ENCODE measurements at regions not wholly inside any gene's neighbourhood (a gene's known extent, or its start where the extent isn't known, plus 50 kb on each side); places are given as distances from the start of the nearest gene placed in this dataset.

- H3K27me3 ChIP-seq (ENCODE audit: control insufficient read depth, insufficient read depth, low read length) = no peaks in the 10 kb centered on the region
- no peak overlapping the region for H3K4me3 ChIP-seq (ENCODE audit: low read depth, low read length)
- H3K9me3 ChIP-seq (ENCODE audit: control insufficient read depth, insufficient read depth, low read length) = no peaks in the 10 kb centered on the region
- H3K36me3 ChIP-seq (ENCODE audit: control insufficient read depth, insufficient read depth, low read length) = peaks cover 3% of the 10 kb centered on the region
- H3K9ac ChIP-seq (ENCODE audit: low read depth, low read length) = no peak overlapping the region
- H3K4me1 ChIP-seq (ENCODE audit: control insufficient read depth, insufficient read depth, low read length) = peaks cover 4% of the 10 kb centered on the region
Observed at GRCh38 chr12:111150921-111151840, 217.7 kb downstream of the PHETA1 start.

GRCh38 chr12:111150360-111150759, 218.5 kb downstream of the PHETA1 start:
- Histone ChIP-seq H3K9me3 (ENCODE audit: control insufficient read depth, insufficient read depth, low read length) (no peaks in the 10 kb centered on the region), H3K36me3 (ENCODE audit: control insufficient read depth, insufficient read depth, low read length) (peaks cover 3% of the 10 kb centered on the region), H3K4me3 (ENCODE audit: low read depth, low read length) (no peak overlapping the region)

GRCh38 chr12:111149299-111149698, 219.6 kb downstream of the PHETA1 start:
- Histone ChIP-seq H3K4me3 (ENCODE audit: low read depth, low read length) (no peak overlapping the region), H3K9ac (ENCODE audit: low read depth, low read length) (no peak overlapping the region), H3K36me3 (ENCODE audit: control insufficient read depth, insufficient read depth, low read length) (peaks cover 3% of the 10 kb centered on the region), H3K4me1 (ENCODE audit: control insufficient read depth, insufficient read depth, low read length) (peaks cover 2% of the 10 kb centered on the region), H3K9me3 (ENCODE audit: control insufficient read depth, insufficient read depth, low read length) (no peaks in the 10 kb centered on the region), H3K27me3 (ENCODE audit: control insufficient read depth, insufficient read depth, low read length) (no peaks in the 10 kb centered on the region)

More at GRCh38 chr12:111150360-111150759, 218.5 kb downstream of the PHETA1 start:
- no peaks in the 10 kb centered on the region for H3K27me3 ChIP-seq (ENCODE audit: control insufficient read depth, insufficient read depth, low read length)
- no peak overlapping the region for H3K9ac ChIP-seq (ENCODE audit: low read depth, low read length)
- peaks cover 4% of the 10 kb centered on the region for H3K4me1 ChIP-seq (ENCODE audit: control insufficient read depth, insufficient read depth, low read length)

GRCh38 chr12:111148005-111148404, 220.9 kb downstream of the PHETA1 start:
- H3K4me1 ChIP-seq (ENCODE audit: control insufficient read depth, insufficient read depth, low read length) = no peaks in the 10 kb centered on the region
- no peak overlapping the region for H3K9ac ChIP-seq (ENCODE audit: low read depth, low read length)
- no peak overlapping the region for H3K4me3 ChIP-seq (ENCODE audit: low read depth, low read length)
- peaks cover 3% of the 10 kb centered on the region for H3K36me3 ChIP-seq (ENCODE audit: control insufficient read depth, insufficient read depth, low read length)
- H3K9me3 ChIP-seq (ENCODE audit: control insufficient read depth, insufficient read depth, low read length) = no peaks in the 10 kb centered on the region
- no peaks in the 10 kb centered on the region for H3K27me3 ChIP-seq (ENCODE audit: control insufficient read depth, insufficient read depth, low read length)

GRCh38 chr12:111143271-111143670, 222.9 kb upstream of the MYL2 start:
- Histone ChIP-seq H3K9me3 (ENCODE audit: control insufficient read depth, insufficient read depth, low read length) (no peaks in the 10 kb centered on the region), H3K9ac (ENCODE audit: low read depth, low read length) (no peak overlapping the region), H3K4me1 (ENCODE audit: control insufficient read depth, insufficient read depth, low read length) (peaks cover 2% of the 10 kb centered on the region), H3K36me3 (ENCODE audit: control insufficient read depth, insufficient read depth, low read length) (peaks cover 3% of the 10 kb centered on the region), H3K27me3 (ENCODE audit: control insufficient read depth, insufficient read depth, low read length) (no peaks in the 10 kb centered on the region), H3K4me3 (ENCODE audit: low read depth, low read length) (no peak overlapping the region)

- Histone ChIP-seq H3K9me3 (ENCODE audit: control insufficient read depth, insufficient read depth, low read length) (no peaks in the 10 kb centered on the region), H3K4me3 (ENCODE audit: low read depth, low read length) (no peak overlapping the region), H3K27me3 (ENCODE audit: control insufficient read depth, insufficient read depth, low read length) (no peaks in the 10 kb centered on the region), H3K36me3 (ENCODE audit: control insufficient read depth, insufficient read depth, low read length) (no peaks in the 10 kb centered on the region), H3K9ac (ENCODE audit: low read depth, low read length) (no peak overlapping the region), H3K4me1 (ENCODE audit: control insufficient read depth, insufficient read depth, low read length) (peaks cover 2% of the 10 kb centered on the region)
Observed at GRCh38 chr12:111141205-111141604, 220.8 kb upstream of the MYL2 start.

- no peaks in the 10 kb centered on the region for H3K36me3 ChIP-seq (ENCODE audit: control insufficient read depth, insufficient read depth, low read length)
- H3K4me1 ChIP-seq (ENCODE audit: control insufficient read depth, insufficient read depth, low read length) = peaks cover 2% of the 10 kb centered on the region
- H3K4me3 ChIP-seq (ENCODE audit: low read depth, low read length) = no peak overlapping the region
- peaks cover 5% of the 10 kb centered on the region for H3K9me3 ChIP-seq (ENCODE audit: control insufficient read depth, insufficient read depth, low read length)
- H3K9ac ChIP-seq (ENCODE audit: low read depth, low read length) = no peak overlapping the region
- H3K27me3 ChIP-seq (ENCODE audit: control insufficient read depth, insufficient read depth, low read length) = no peaks in the 10 kb centered on the region
Observed at GRCh38 chr12:111138016-111138415, 217.6 kb upstream of the MYL2 start.

- Histone ChIP-seq H3K4me1 (ENCODE audit: control insufficient read depth, insufficient read depth, low read length) (no peaks in the 10 kb centered on the region), H3K27me3 (ENCODE audit: control insufficient read depth, insufficient read depth, low read length) (no peaks in the 10 kb centered on the region), H3K36me3 (ENCODE audit: control insufficient read depth, insufficient read depth, low read length) (peaks cover 2% of the 10 kb centered on the region), H3K4me3 (ENCODE audit: low read depth, low read length) (no peak overlapping the region), H3K9me3 (ENCODE audit: control insufficient read depth, insufficient read depth, low read length) (peaks cover 8% of the 10 kb centered on the region), H3K9ac (ENCODE audit: low read depth, low read length) (no peak overlapping the region)
Observed at GRCh38 chr12:111135293-111135832, 215.0 kb upstream of the MYL2 start.

GRCh38 chr12:111130336-111130735, 210.0 kb upstream of the MYL2 start:
- Histone ChIP-seq H3K9me3 (ENCODE audit: control insufficient read depth, insufficient read depth, low read length) (peaks cover 8% of the 10 kb centered on the region), H3K27me3 (ENCODE audit: control insufficient read depth, insufficient read depth, low read length) (no peaks in the 10 kb centered on the region), H3K4me3 (ENCODE audit: low read depth, low read length) (no peak overlapping the region), H3K36me3 (ENCODE audit: control insufficient read depth, insufficient read depth, low read length) (peaks cover 2% of the 10 kb centered on the region), H3K4me1 (ENCODE audit: control insufficient read depth, insufficient read depth, low read length) (no peaks in the 10 kb centered on the region), H3K9ac (ENCODE audit: low read depth, low read length) (no peak overlapping the region)

GRCh38 chr12:111129149-111129767, 208.9 kb upstream of the MYL2 start:
- H3K4me3 ChIP-seq (ENCODE audit: low read depth, low read length) = no peak overlapping the region
- no peaks in the 10 kb centered on the region for H3K27me3 ChIP-seq (ENCODE audit: control insufficient read depth, insufficient read depth, low read length)
- H3K9ac ChIP-seq (ENCODE audit: low read depth, low read length) = no peak overlapping the region
- H3K9me3 ChIP-seq (ENCODE audit: control insufficient read depth, insufficient read depth, low read length) = peaks cover 8% of the 10 kb centered on the region
- H3K4me1 ChIP-seq (ENCODE audit: control insufficient read depth, insufficient read depth, low read length) = no peaks in the 10 kb centered on the region
- H3K36me3 ChIP-seq (ENCODE audit: control insufficient read depth, insufficient read depth, low read length) = peaks cover 2% of the 10 kb centered on the region

GRCh38 chr12:111126331-111126730, 206.0 kb upstream of the MYL2 start:
- H3K27me3 ChIP-seq (ENCODE audit: control insufficient read depth, insufficient read depth, low read length) = no peaks in the 10 kb centered on the region
- no peak overlapping the region for H3K4me3 ChIP-seq (ENCODE audit: low read depth, low read length)
- no peaks in the 10 kb centered on the region for H3K9me3 ChIP-seq (ENCODE audit: control insufficient read depth, insufficient read depth, low read length)
- H3K9ac ChIP-seq (ENCODE audit: low read depth, low read length) = no peak overlapping the region
- H3K4me1 ChIP-seq (ENCODE audit: control insufficient read depth, insufficient read depth, low read length) = no peaks in the 10 kb centered on the region
- no peaks in the 10 kb centered on the region for H3K36me3 ChIP-seq (ENCODE audit: control insufficient read depth, insufficient read depth, low read length)

GRCh38 chr12:111124183-111124582, 203.8 kb upstream of the MYL2 start:
- H3K4me3 ChIP-seq (ENCODE audit: low read depth, low read length) = no peak overlapping the region
- no peaks in the 10 kb centered on the region for H3K4me1 ChIP-seq (ENCODE audit: control insufficient read depth, insufficient read depth, low read length)
- no peaks in the 10 kb centered on the region for H3K36me3 ChIP-seq (ENCODE audit: control insufficient read depth, insufficient read depth, low read length)
- H3K9me3 ChIP-seq (ENCODE audit: control insufficient read depth, insufficient read depth, low read length) = no peaks in the 10 kb centered on the region
- no peaks in the 10 kb centered on the region for H3K27me3 ChIP-seq (ENCODE audit: control insufficient read depth, insufficient read depth, low read length)
- H3K9ac ChIP-seq (ENCODE audit: low read depth, low read length) = no peak overlapping the region

Data from iPS-15b (cell line).